Adrenal gland (tissue), 9 donors: ENCODE measurements at regions not wholly inside any gene's neighbourhood (a gene's known extent, or its start where the extent isn't known, plus 50 kb on each side); places are given as distances from the start of the nearest gene placed in this dataset.
A peak's percentile ranks its signal among the peaks of the same experiment; 100 is the strongest.

Experiments
- DNase-seq, 7 donors: peaks; one replicate each; pipeline ENCODE4 v3.0.0-alpha.2; 2019 to 2020
- H3K27ac ChIP-seq, 5 donors: fragments of 200-600 bp; sonication (generic) in 4 of 5; 1 replicate in 3 of 5; 2 replicates in 2 of 5; pipeline versions ENCODE4 v1.5.1 to v1.8.0; 2016 to 2020; ENCODE audit warnings: mild to moderate bottlenecking in 1 of 5
- H3K27me3 ChIP-seq: fragments of 200-600 bp; 2 replicates; pipeline ENCODE4 v1.8.0; 2021
- H3K36me3 ChIP-seq, 2 donors: fragments of 200-600 bp; replicated peaks in 1 of 2; 1 replicate in 1 of 2; 2 replicates in 1 of 2; pipeline versions ENCODE4 v1.5.1 to v1.8.0; 2018 to 2022
- H3K4me1 ChIP-seq, 2 donors: fragments of 200-600 bp; replicated peaks in 1 of 2; 1 replicate in 1 of 2; 2 replicates in 1 of 2; pipeline versions ENCODE4 v1.5.1 to v1.8.0; 2018 to 2021
- H3K4me3 ChIP-seq, 4 donors: fragments of 200-600 bp; sonication (generic) in 3 of 4; one replicate each; pipeline ENCODE4 v1.5.1; 2016 to 2018
- H3K9me3 ChIP-seq, 3 donors: fragments of 200-600 bp; sonication (generic) in 1 of 3; replicated peaks in 1 of 3; 1 replicate in 2 of 3; 2 replicates in 1 of 3; pipeline versions ENCODE4 v1.5.1 to v1.8.0; 2016 to 2021
- POLR2A ChIP-seq, 2 donors: fragments of 450-650 bp; IDR thresholded peaks; one replicate each; pipeline ENCODE4 v1.6.1; 2017; ENCODE audit warnings: antibody characterized with exemption in 2 of 2, mild to moderate bottlenecking in 2 of 2, moderate library complexity in 1 of 2
- WGBS, 4 donors: extraction: QIAGEN DNeasy Blood & Tissue Kit in 2 of 4; methylation state at CpG; one replicate each; pipeline versions ENCODE4 v1.1.5 to v1.1.7; 2013 to 2017; 5-methylcytosine and 5-hydroxymethylcytosine counted together
- intact Hi-C, 2 donors: fragments of 100-400 bp; cut with DNase I; formaldehyde crosslinking; loops; one replicate each; pipeline versions ENCODE4 v1.14.1 to v1.15.0; 2022 to 2023
- TF ChIP-seq, protein P1 (sequence below), 6 experiments: fragments of 450-650 bp in 4 of 6; fragments of 200-600 bp in 2 of 6; sonication (generic) in 1 of 6; IDR thresholded peaks; 1 replicate in 5 of 6; 2 replicates in 1 of 6; pipeline versions ENCODE4 v1.5.1 to v1.8.0; 2016 to 2021; ENCODE audit warnings: antibody characterized with exemption in 6 of 6, mild to moderate bottlenecking in 2 of 6, moderate library complexity in 1 of 6
- donor health status: healthy with polysubstance abuse.
- donor health status: Bipolar disorder and iron deficiency.
- donor health status: DM: yes; HTN: yes; CAD: no.
- donor health status: DM: no; HTN: no; CAD: no.
- donor health status: DM: no; HTN: no; CAD: no.

GRCh38 chr18:41714872-41715271, 240.2 kb upstream of the PIK3C3 start:
- H3K4me3 ChIP-seq: no peak overlapping the region
- no peaks in the 10 kb centered on the region for H3K4me1 ChIP-seq
- intact Hi-C loops: no loop called here
- no peaks in the 10 kb centered on the region for H3K27me3 ChIP-seq
- H3K9me3 ChIP-seq: no peaks in the 10 kb centered on the region
- H3K36me3 ChIP-seq: no peaks in the 10 kb centered on the region
- DNase-seq: no peak
- no peak for TF ChIP-seq POLR2A (IDR thresholded peaks at IDR 0.05)
- TF ChIP-seq, protein P1, sequence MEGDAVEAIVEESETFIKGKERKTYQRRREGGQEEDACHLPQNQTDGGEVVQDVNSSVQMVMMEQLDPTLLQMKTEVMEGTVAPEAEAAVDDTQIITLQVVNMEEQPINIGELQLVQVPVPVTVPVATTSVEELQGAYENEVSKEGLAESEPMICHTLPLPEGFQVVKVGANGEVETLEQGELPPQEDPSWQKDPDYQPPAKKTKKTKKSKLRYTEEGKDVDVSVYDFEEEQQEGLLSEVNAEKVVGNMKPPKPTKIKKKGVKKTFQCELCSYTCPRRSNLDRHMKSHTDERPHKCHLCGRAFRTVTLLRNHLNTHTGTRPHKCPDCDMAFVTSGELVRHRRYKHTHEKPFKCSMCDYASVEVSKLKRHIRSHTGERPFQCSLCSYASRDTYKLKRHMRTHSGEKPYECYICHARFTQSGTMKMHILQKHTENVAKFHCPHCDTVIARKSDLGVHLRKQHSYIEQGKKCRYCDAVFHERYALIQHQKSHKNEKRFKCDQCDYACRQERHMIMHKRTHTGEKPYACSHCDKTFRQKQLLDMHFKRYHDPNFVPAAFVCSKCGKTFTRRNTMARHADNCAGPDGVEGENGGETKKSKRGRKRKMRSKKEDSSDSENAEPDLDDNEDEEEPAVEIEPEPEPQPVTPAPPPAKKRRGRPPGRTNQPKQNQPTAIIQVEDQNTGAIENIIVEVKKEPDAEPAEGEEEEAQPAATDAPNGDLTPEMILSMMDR (IDR thresholded peaks at IDR 0.05): no peak
- H3K27ac ChIP-seq: no peak overlapping the region

- WGBS, 4 donors: 80 to 86% (median 85%) methylated on average over 3 of the region's 3 CpGs
Measured at GRCh38 chr18:41713969-41714825, 240.8 kb upstream of the PIK3C3 start.

DNA sequence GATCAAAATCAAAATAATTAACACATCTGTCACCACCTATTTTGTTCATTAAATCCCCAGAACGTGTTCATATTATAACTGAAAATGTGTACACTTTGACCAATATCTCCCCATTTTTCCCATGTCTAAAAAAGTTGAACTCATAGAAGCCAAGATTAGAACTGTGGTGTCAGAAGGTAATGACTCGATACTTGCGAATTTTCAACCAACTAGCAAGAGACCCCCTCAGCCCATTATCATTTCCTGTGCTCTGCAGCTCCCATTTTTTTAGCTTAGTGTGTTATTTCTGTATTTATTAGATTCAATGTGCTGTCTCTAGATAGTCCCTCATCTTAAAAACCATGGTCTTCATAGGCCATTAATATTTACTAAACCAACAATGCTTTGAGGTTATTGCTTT, 248.7 kb upstream of the PIK3C3 start:
- TF ChIP-seq, protein P1 (IDR thresholded peaks at IDR 0.05): no peak
- no peak for TF ChIP-seq POLR2A (IDR thresholded peaks at IDR 0.05)
- Histone ChIP-seq H3K4me3 (no peak overlapping the region), H3K9me3 (no peaks in the 10 kb centered on the region), H3K27me3 (no peaks in the 10 kb centered on the region), H3K4me1 (no peaks in the 10 kb centered on the region), H3K36me3 (no peaks in the 10 kb centered on the region), H3K27ac (no peak overlapping the region)
- intact Hi-C loops: no loop called here
- no peak for DNase-seq
- WGBS, 4 donors: 67 to 88% (median 80%) methylated on average over 3 of the region's 3 CpGs

More at GRCh38 chr18:41713969-41714825, 240.8 kb upstream of the PIK3C3 start:
- peak overlapping the region in 1 of 5 donors; percentile 4 for H3K27ac ChIP-seq
- H3K9me3 ChIP-seq: no peaks in the 10 kb centered on the region
- TF ChIP-seq, protein P1 (IDR thresholded peaks at IDR 0.05): no peak
- no peak for TF ChIP-seq POLR2A (IDR thresholded peaks at IDR 0.05)
- no peaks in the 10 kb centered on the region for H3K4me1 ChIP-seq
- no peaks in the 10 kb centered on the region for H3K36me3 ChIP-seq
- no peak for DNase-seq
- H3K27me3 ChIP-seq: no peaks in the 10 kb centered on the region
- intact Hi-C loops: no loop called here
- no peak overlapping the region for H3K4me3 ChIP-seq

- TF ChIP-seq POLR2A (IDR thresholded peaks at IDR 0.05): no peak
- TF ChIP-seq, protein P1 (IDR thresholded peaks at IDR 0.05): no peak
- DNase-seq: no peak
- H3K4me1 ChIP-seq: no peaks in the 10 kb centered on the region
- H3K9me3 ChIP-seq: no peaks in the 10 kb centered on the region
- no peak overlapping the region for H3K27ac ChIP-seq
- WGBS, 4 donors: 54 to 67% (median 60%) methylated on average over 2 of the region's 2 CpGs
- H3K36me3 ChIP-seq: no peaks in the 10 kb centered on the region
- no peak overlapping the region for H3K4me3 ChIP-seq
- H3K27me3 ChIP-seq: no peaks in the 10 kb centered on the region
- intact Hi-C loops: no loop called here
Measured at GRCh38 chr18:41703744-41704530, 251.1 kb upstream of the PIK3C3 start.
